WTC11 (cell line): ENCODE measurements at regions not wholly inside any gene's neighbourhood (a gene's known extent, or its start where the extent isn't known, plus 50 kb on each side); places are given as distances from the start of the nearest gene placed in this dataset.

Experiments used
- ATF3 ChIP-seq: sonication (generic); formaldehyde crosslinking; conservative IDR thresholded peaks from 2 replicates; pipeline ENCODE4 v1.8.1; 2022; ENCODE audit warnings: mild to moderate bottlenecking, missing genetic modification reagents
- CREB1 ChIP-seq: sonication (generic); formaldehyde crosslinking; IDR thresholded peaks from 2 replicates; pipeline ENCODE4 v1.8.0; 2023; ENCODE audit warnings: mild to moderate bottlenecking, missing genetic modification reagents
- CTCF ChIP-seq: fragments of 200-600 bp; IDR thresholded peaks from 2 replicates; pipeline ENCODE4 v1.8.0; 2022; ENCODE audit warnings: antibody characterized with exemption
- ELF4 ChIP-seq: sonication (generic); formaldehyde crosslinking; IDR thresholded peaks from 2 replicates; pipeline ENCODE4 v1.8.1; 2022; ENCODE audit warnings: low read depth, mild to moderate bottlenecking, moderate library complexity, missing genetic modification reagents
- ETV6 ChIP-seq: sonication (generic); formaldehyde crosslinking; IDR thresholded peaks from 2 replicates; pipeline ENCODE4 v1.8.1; 2022; ENCODE audit warnings: mild to moderate bottlenecking, missing genetic modification reagents
- FOXJ3 ChIP-seq: sonication (generic); formaldehyde crosslinking; IDR thresholded peaks from 2 replicates; pipeline ENCODE4 v1.9.0; 2021; ENCODE audit warnings: missing genetic modification reagents, mild to moderate bottlenecking, borderline replicate concordance
- FOXK1 ChIP-seq: sonication (generic); formaldehyde crosslinking; IDR thresholded peaks from 2 replicates; pipeline ENCODE4 v1.8.0; 2022; ENCODE audit warnings: mild to moderate bottlenecking, moderate library complexity, missing genetic modification reagents
- MAX ChIP-seq: sonication (generic); formaldehyde crosslinking; IDR thresholded peaks from 2 replicates; pipeline ENCODE4 v1.8.0; 2022; ENCODE audit warnings: mild to moderate bottlenecking, missing genetic modification reagents
- TEAD4 ChIP-seq: sonication (generic); formaldehyde crosslinking; IDR thresholded peaks from 2 replicates; pipeline ENCODE4 v1.8.0; 2022; ENCODE audit warnings: mild to moderate bottlenecking, missing genetic modification reagents
- ZMAT4 ChIP-seq: fragments of 250-450 bp; sonication (Bioruptor Pico); IDR thresholded peaks from 2 replicates; pipeline ENCODE4 v1.9.0; 2021; ENCODE audit warnings: mild to moderate bottlenecking

GRCh38 chr4:166682200-166682599 is 552.1 kb downstream of the SPOCK3 start:
- no peak for TF ChIP-seq CTCF
- TF ChIP-seq FOXJ3 (CRISPR knock-in tag) = no peak
- TF ChIP-seq ETV6 (CRISPR knock-in tag) = no peak
- no peak for TF ChIP-seq ZMAT4 (CRISPR knock-in tag)
- no peak for TF ChIP-seq FOXK1 (CRISPR knock-in tag)
- TF ChIP-seq ATF3 (CRISPR knock-in tag) = no peak
- TF ChIP-seq CREB1 = no peak
- TF ChIP-seq ELF4 (CRISPR knock-in tag) = no peak
- TF ChIP-seq MAX = no peak
- TF ChIP-seq TEAD4 (CRISPR knock-in tag) = no peak
